ENCODE measurements at regions not wholly inside any gene's neighbourhood (a gene's known extent, or its start where the extent isn't known, plus 50 kb on each side); places are given as distances from the start of the nearest gene placed in this dataset.
"Not testable (repeated sequence)": the region's sequence is repeated elsewhere in the genome, so short reads cannot be mapped to it uniquely, and the experiment has no call there.

DNA sequence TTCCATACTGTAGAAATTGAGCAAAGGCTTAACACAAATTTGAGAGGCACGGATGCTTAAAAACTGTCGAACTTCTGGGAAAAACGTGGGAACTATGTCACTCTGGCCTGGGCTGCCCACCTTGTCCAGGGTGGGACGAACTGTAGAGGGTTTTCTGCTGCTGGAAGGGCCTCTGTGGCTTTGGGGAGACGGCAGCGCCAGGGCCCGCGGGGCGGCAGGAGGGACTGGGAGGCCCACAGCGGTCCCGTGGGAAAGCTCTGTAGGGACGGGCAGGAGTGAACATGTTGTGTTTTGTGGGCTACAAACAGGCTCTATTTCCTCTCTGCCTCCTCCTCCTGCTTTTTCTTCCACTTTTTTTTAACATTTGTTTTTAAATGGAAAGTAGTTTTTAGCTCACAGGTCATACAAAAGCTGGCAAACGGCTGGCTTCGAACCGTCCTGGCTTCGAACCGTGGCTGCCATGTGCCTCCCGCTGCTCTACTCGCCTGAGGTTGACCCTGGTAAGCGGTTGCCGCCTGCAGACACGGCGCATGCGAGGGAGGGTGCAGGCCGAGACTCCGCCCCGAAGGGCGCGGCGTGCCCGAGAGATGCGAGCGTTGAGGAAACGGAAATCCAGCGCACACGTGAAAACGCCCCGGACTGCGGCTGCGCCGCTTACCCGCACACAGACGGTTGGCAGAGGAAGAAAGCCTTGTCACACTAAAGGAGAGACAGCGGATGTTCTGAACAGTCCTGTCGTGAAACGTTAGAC is 382.3 kb upstream of the ZFP42 start:
- no peak for DNase-seq

DNA sequence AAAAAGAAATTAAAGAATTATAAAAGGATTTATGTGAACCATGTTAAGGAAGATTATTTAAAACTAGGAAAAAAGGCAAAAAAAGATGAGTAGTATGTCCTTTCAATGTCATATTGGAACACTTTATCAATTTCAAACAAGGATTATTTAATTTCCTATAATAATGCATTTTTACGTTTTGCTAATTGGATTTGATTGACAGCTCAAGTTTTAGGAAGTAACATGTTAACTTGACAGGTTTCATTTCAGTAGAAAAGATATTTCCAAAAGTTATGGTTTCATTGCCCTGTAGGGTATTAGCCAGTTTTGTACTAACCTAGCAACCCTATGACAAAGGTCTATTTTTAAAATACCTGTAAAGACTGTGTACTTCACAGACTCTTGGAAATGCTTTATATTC is 379.6 kb upstream of the ZFP42 start:
- DNase-seq, result no peak

DNA sequence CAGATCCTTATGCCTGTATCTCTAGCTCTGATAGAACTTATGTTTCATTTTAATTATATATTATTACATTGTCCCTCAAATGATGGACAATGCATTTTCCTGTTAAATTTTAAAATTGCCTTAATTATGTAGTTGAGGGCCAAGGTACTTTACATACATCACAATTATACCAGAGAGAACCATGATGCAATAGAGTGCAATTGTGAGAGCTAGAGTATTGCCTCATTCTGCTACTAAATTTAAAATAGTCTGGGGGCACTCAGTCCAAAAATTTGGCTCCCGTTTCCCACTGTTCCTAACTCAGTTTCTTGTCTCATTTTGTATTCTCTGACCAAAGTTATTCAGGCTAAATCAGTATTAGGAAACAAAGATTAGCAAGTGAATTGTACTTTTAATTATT is 378.5 kb upstream of the ZFP42 start:
- DNase-seq, result no peak

DNA sequence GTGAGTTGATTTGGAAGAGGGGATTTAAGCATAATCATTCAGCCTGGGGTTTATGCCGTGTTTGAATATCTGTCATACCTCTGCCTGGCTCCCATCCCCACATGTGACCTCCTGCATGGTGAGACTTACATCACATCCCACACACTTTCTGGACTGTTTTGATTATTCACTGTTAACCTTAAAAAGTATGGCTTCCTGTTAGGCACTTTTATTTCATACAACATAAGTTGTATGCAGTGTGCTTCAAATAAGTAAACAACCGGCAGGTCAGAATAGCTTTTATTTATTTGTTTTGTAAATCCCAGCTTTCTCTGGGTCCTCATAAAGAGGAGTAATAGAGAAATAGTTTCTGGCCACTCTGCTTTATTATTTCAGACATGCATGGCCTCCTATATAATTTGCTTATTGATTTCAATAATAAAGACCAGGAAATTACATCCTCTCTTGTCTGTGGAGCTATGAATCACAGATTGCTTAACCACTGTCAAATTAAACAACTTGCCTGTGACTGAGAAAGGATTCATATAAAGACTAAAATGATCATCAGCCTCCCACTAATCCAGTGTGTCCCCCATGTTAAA is 376.8 kb upstream of the ZFP42 start:
- no peak for DNase-seq

DNA sequence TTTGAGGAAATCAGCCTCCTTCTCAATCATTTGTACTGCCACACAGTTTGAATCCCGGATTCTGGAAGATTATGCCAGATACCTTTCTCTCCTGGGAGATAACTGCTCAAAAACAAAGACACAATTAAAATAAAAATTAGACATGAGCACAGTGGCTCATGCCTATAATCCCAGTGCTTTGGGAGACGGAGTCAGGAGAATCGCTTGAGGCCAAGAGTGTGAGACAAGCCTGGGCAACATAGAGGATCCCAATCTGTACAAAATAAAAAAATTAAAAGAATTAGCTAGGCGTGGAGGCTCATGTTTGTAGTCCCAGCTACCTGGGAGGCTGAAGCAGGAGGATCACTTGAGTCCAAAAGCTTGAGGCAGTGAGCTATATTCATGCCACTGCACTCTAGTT is 376.3 kb upstream of the ZFP42 start:
- no peak for DNase-seq

DNA sequence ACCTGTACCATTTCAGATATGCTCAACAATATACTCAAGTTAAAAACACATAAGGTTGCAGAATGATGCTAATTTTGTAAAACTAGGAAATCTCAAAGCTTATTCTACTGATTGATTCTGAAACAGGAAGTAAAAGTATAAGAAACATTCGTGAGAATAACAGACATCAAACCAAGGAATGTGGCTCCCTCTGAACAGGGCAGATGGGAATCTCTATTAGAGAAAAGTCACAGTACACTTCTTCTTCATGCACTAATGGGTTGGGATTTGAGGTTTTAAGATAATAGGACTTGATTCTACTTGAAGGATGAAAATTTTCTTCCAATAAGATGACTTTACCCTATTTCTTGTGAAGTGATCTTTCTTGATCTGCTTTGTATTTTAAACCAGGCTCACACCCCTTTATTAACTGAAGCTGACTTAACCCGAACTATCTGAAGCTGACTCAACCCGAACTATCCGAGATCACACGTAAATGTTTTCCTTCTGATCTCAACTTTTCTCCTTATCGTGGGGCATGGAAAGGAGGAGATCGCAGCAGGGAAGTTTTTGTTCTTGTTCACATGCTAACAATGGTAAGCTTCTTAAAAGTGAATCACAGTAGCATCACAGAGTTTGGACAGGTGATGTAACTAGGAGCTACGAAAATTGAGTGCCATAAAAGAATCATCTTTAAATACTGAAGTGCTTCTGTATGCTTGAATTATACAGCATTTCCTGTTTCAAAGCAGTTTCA is 363.1 kb upstream of the ZFP42 start:
- DNase-seq, result no peak

DNA sequence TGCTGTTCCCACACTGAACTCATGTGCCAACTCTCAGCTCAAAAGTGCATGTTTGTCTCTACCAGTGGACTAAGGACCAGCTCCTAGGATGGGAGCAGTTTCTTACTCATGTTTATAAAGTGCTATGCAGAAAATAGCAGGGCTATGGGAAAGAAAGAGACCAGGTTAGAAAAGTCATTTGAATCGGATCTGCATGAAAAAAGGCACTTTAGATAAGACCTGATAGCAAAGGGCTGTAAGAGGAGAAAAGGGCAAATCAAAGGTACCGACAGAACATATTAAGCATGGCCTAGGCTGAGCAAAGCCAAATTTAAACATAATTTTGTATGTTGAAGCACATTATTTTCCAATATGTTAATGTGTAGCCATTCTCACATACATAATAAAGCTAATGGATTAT is 362.3 kb upstream of the ZFP42 start:
- no peak for DNase-seq

DNA sequence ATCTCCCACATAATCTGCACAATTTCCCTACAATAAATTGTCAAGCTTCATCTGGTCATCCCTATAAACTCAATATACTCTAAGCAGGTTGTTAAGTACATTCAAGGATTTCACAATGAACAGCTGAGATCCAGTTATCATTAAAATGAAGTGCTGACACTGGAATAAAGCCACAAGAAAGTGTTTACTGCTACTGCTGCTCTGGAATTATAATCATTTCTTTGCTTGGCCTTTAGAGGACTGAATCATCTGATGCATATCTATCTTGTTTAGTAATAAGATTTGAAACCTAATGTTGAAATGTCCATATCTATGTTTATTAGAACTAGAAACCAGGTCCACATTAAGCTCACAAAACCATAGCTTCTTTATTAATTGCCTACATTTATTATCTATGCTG is 338.6 kb upstream of the ZFP42 start:
- DNase-seq, result no peak

DNA sequence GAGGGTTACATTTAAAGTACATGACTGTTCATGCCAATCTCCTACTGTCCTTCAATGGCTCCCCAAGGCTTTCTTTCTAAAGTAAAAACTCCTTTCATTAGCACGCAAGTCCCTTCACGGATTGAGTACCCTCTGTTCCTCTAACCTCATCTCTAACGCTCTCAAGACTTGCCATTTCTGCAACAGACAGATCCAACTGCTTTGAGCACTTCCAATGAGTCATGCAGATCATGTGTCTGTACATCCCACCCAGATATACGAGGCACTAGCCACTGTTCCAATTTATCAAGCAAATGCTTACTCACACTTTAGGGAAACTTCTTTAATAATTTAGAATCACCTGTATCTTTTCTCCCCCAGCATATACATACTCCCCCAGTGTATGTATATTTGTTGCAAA is 332.5 kb upstream of the ZFP42 start:
- DNase-seq, result no peak

DNA sequence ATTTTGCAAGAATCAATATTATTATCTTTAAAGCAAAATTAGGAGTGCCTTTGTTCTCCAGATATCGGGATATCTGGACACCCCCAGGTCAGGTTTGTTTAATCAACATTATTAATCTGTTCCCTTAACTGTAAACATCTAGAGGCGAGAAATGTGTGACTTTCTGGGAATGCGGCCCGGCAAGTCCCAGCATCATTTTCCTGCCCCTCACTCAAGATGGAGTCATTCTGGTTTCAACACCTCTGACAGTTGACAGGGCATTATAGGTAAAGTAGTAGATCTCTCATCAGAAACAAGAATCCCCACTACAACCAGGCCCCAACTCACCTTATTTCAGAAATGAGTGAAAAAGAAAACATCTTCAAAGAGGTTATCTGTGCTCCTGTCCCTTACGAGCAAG is 331.6 kb upstream of the ZFP42 start:
- DNase-seq, result no peak

DNA sequence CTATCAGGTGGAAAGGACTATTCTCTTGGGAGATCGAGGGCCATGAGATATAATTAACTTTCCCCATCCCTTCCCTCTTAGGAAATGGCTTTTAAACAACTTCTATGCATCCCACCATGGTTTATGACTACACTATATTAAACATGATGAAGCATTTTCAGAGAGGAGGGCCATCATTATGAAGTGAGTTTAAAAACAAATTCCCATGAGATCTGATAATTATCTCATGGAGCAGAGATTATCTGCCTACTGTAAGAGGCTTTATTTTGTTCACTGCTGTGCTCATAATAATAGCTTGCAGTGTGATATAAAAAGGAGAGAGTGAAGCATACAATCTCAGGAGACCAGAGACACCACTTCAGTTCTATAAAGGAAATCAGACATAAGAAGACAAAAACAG is 330.5 kb upstream of the ZFP42 start:
- no peak for DNase-seq

DNA sequence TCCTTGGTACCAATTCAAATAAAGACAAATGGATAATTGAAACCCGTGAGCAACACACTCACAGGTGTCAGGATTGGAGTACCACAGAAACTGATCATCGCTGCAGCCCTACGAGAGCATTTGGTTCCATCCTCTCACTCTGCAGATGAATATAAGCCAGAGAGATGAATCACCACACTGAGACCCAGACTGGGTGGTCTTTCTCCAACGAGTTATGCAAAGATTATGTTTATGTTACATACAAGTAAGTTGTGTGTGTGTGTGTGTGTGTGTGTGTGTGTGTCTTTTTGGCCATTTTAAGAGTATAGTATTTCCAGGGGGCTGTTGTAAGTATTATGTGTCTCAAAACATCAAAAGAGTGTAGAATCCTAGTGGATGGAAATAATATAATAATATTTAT is 329.5 kb upstream of the ZFP42 start:
- no peak for DNase-seq

DNA sequence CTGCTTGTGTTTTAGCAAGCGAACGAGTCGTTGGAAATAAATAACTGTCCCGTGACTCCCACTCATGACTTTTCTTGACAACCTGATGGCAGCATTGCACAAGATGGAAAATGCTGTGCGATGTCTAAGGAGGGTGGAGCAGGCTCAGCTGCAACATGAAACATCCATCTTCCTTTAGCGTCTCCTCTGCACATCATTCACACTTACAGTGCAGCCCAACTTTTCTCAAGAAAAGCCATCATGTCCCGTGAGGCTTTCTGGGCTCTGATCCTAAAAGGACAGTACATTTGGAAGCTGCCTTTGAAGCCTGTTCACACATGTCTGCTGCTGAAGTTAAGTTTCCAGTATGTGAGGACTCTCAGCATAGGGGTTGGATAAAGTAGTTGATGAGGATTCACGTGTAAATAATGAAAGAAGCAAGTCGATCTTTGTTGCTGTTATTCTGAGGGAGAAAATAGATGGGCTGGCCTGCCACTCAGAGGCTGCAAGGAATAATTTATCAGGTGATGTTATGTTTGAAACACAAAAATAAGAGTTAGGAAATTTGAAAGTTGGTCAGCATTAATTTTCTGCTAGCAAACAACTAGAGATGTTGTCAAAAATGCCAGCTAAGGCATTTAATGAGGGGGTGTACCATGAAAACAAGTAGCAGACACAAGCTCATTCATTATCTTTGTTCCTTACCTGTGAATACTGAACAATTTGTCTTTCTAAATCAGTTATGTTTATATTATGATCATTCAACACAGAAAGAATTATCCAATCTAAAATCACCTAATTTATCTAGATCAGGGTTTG is 328.7 kb upstream of the ZFP42 start:
- no peak for DNase-seq

DNA sequence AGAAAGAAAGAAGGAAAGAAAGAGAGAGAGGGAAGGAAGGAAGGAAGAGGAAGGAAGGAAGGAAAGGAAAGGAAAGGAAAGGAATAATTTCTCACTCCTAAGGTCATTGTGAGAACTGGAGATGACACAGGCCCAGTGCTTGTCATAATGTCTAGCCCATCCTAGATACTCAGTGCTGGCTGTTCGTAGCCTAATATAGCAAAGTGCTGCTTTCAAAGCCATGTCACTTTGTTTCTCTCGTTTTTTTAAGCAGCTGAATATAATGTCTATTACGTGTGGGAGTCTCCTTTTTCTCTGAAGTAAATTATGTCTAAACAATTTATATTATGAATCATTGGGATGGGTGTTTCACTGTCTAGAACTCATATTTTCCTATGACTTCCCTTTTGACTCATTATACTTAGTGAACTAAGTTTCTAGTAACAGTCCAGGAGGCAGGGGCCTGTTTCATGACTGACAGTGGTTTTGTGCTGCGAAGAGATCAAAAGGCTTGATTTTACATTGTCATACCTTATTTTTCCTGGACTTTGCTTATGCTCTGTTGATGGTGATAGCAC is 327.0 kb upstream of the ZFP42 start:
- DNase-seq, result no peak

DNA sequence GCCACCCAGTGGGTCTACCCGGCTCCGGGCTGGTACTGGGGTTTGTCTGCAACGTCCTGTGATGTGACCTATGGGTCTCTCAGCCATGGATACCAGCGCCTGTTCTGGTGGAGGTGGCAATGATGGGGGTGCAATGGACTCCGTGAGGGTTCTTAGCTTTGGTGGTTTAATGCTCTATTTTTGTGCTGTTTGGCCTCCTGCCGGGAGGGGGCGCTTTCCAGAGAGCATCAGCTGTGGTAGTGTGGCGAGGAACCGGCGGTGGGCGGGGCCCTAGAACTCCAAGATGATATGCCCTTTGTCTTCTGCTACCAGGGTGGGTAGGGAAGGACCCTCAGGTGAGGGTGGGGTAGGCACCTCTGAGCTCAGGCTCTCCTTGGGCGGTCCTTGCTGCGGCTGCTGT is 324.1 kb upstream of the ZFP42 start:
- DNase-seq, result not testable (repeated sequence)

DNA sequence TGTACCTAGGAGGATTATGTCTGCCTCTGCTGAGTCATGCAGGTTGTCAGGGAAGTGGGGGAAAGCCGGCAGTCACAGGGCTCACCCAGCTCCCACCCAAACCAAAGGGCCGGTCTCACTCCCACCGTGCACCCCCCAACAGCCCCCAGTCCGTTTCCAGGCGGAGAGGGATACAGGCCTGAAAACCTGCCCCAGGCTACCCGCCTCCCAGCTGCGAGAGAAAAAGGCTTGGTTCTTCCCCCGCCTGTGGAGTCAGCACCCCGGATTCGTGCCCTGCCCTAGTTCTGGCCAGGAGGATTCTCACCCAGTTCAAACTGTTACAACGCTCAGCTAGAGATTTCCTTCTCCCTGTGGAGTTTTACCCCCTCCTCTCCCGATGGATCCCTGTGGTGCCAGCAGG is 323.6 kb upstream of the ZFP42 start:
- DNase-seq, result not testable (repeated sequence)

DNA sequence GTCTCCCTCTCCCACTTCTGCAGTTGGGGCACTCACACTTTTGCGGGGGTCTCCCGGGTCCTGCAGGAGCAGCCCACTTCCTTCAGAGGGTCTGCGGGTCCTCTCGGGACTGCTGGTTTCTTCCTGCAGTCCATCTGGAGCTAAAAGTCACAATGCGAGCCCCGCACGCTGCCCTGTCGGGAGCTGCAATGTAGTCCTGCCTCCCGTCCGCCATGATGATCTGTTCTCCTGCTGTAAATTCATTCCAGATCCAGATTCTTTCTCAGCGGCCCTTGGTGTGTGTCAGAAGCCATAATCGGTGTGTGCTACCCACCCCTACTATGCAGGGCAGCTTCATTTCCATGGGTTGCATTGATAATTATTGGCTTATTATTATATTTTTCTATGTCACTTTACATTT is 323.0 kb upstream of the ZFP42 start:
- not testable (repeated sequence) for DNase-seq

DNA sequence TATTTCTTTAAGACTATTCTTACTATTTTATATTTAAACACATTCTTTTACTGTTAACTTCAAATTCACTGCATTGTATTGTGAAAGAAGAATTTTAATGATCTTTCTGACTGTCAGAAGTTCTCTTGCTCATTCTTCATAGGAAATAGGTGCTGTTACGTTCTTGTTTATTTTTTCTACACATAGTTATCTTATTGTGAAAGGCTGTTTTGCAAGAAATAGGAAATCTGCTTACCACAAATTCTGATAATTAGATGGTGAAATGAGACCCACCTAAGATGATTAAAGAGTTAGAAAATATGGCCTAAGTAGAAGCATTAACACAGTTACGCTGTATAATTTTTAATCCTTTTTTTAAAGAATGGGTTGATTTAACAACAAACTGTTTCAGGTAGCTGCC is 316.1 kb upstream of the ZFP42 start:
- DNase-seq, result no peak

DNA sequence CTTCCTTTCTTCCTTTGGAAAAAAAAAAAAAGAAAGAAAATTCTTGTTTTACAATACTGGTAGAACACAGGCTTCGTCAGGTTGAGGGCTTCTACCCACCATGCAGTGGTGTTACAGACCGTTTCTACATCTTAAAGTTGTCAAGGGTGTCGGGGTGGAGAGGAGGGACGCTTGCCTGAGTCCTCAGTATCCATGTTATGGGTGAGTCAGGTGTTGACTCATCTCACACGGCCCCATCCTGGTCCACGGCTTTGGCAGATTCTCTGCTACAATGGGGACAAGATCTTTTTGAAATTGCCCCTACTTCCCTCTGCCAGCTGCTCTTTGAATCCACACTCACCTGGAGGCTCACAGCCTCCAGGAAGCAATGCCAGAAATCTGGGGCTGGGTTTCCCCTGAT is 310.3 kb upstream of the ZFP42 start:
- DNase-seq, result no peak

DNA sequence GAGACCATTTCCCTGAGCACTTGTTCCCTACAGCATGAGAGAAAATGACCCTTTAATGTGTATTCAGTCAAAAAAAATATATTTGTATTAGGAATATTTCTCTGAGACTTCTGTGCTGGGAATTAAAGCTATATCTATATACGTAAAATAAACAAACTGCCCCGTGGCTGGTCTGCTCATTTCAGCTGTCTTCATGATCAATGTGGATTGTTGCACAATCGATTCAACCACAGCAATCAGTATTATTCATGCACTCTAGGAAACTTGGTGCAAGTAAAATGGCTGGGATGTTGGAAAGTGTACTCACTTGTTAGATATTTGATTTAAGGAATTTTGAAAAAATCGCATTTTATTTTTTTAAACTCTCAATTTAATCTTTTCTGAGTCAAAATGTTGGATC is 307.9 kb upstream of the ZFP42 start:
- DNase-seq, result no peak

DNA sequence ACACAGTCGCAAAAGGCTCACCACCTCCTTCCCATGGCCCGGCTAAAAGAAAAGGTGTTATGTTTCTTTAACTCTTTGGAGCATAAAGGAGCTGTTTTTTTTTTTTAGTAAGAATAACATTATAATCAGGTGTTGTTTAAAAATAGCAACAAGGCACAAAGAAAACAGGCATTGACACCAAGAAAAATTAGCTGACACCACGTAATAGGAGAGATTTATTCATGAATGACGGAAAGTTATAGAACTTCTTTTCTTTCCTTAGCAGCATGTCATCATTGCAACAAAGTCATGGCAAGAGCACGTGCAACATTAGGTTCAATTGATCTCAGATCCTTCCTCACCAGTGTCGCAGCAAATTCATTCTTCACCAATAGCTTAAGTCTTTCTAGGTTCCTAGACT is 302.9 kb upstream of the ZFP42 start:
- no peak for DNase-seq

DNA sequence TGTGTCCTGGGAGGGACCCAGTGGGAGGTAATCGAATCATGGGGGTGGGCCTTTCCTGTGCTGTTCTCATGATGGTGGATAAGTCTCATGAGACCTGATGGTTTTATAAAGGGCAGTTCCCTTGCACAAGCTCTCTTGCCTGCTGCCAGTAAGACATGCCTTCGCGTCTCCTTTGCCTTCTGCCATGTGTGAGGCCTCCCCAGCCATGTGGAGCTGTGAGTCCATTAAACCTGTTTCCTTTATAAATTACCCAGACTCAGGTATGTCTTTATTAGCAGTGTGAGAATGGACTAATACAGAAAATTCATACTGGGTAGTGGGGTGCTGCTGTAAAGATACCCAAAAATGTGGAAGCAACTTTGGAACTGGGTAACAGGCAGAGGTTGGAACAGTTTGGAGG is 300.0 kb upstream of the ZFP42 start:
- not testable (repeated sequence) for DNase-seq

DNA sequence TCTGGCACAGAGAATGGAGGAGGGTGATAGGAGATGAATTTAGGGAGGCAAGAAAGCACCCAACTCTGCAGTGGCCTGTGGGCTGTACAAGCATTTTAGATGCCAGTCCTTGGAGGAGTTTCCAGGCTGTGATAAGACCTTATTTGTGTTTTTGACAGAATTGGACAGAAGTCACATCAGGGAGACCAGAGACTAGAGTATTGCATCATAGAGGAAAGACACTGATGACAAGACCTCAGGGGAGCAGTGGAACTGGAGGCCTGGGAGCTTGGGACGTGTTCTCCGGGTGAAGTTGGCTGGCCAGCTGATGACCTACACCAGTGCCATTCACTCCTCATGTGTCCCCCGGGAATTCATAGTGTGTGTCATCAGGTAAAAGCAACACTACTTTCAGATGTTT is 284.0 kb upstream of the ZFP42 start:
- DNase-seq, result no peak
